ENCODE measurements at regions not wholly inside any gene's neighbourhood (a gene's known extent, or its start where the extent isn't known, plus 50 kb on each side); places are given as distances from the start of the nearest gene placed in this dataset.

DNA sequence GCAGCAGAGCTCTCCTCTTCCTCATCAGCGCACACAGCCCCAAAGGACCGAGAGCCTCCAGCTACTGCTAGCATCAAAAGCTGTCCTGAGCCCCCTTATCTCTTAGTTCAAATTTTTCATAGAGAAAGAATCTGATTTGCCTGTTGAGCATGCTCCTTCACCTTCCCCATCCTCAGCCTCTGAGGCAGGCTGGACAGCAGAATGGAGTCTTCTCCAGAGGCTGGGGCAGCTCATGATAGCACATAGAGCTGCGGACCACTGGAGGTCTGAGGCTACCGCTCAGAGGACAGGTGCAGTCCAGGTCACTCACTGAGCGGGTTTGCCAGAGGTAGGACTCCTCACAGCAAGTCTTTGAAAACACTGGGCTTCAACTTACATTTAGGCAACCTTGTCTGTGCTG is 72.8 kb upstream of the GRB10 start:
- TF ChIP-seq REST (IDR thresholded peaks at IDR 0.05; ENCODE audit: insufficient read depth in 1 of 2, low read depth in 2 of 2, low read length in 1 of 2), result no peak
- no peak for TF ChIP-seq POLR2AphosphoS5 (IDR thresholded peaks at IDR 0.05; ENCODE audit: low read depth, low read length)
- TF ChIP-seq CTCF (IDR thresholded peaks at IDR 0.05), result no peak
- TF ChIP-seq SIN3A (IDR thresholded peaks at IDR 0.05; ENCODE audit: borderline replicate concordance, insufficient read depth, low read depth, low read length), result no peak
- TF ChIP-seq TCF7L2 (IDR thresholded peaks at IDR 0.05; ENCODE audit: low read depth, low read length), result no peak
- 0 out of 2 replicates have a peak, but pooled peaks cover 3% of the 10 kb centered on the region for H3K27me3 ChIP-seq (ENCODE audit: control insufficient read depth, insufficient read depth, low read length)
- ChIA-PET POLR2A (no interaction called here), CTCF (no interaction called here)
- no peaks in the 10 kb centered on the region for H3K9me3 ChIP-seq (ENCODE audit: control insufficient read depth, insufficient read depth, low read depth, low read length)
- DNase-seq (ENCODE audit: low read depth, low spot score) (no peak), ATAC-seq (no peak)
- H3K4me1 ChIP-seq (ENCODE audit: control insufficient read depth, insufficient read depth, low read length), result no peaks in the 10 kb centered on the region
- in situ Hi-C loops (cut with HindIII; ENCODE audit: low pct_unique_long_range_greater_than_20kb, low sequenced_read_pairs) (no loop called here), intact Hi-C loops (cut with micrococcal nuclease; ENCODE audit: unreplicated experiment) (no loop called here)
- BruUV-seq (replicated peaks), result no TSS peak
- H3K27ac ChIP-seq (ENCODE audit: low read length), result no peak overlapping the region
- H3K36me3 ChIP-seq (ENCODE audit: control insufficient read depth, insufficient read depth, low read length), result no peaks in the 10 kb centered on the region
- H3K4me3 ChIP-seq (ENCODE audit: low read depth in 2 of 2, low read length in 2 of 2), result no peak overlapping the region

DNA sequence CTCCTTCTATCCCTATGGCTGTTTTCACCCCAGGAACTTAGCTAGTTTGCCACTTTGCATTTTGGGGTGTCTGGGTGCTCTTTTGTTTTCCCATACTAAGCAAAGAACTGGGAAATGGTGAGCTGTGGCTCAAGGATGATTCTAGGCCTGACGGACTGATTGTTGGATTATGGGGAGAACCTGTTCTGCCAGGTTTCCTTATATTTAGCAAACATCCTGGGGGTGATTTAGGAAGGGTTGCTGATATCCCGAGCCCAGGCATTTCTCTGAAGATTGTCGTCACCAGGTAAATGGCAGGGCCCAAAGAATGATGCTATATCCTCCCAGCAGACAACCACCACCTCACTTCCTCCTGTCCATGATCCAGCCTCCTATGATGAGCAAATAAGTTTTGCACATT is 72.1 kb upstream of the GRB10 start:
- ChIA-PET POLR2A (interaction anchor here (0.6 kb wide), 1 partner anchor 41 kb away, joined by 3 read pairs; no protein-coding TSS in a partner anchor), CTCF (no interaction called here)
- H3K4me3 ChIP-seq (ENCODE audit: low read depth in 2 of 2, low read length in 2 of 2), result no peak overlapping the region

More for the DNA sequence above, 72.1 kb upstream of the GRB10 start:
- DNase-seq (ENCODE audit: low read depth, low spot score) (no peak), ATAC-seq (no peak)
- BruUV-seq (replicated peaks), result no TSS peak
- in situ Hi-C loops (cut with HindIII; ENCODE audit: low pct_unique_long_range_greater_than_20kb, low sequenced_read_pairs), result no loop called here
- Histone ChIP-seq H3K27me3 (ENCODE audit: control insufficient read depth, insufficient read depth, low read length) (0 out of 2 replicates have a peak, but pooled peaks cover 3% of the 10 kb centered on the region), H3K27ac (ENCODE audit: low read length) (no peak overlapping the region), H3K4me1 (ENCODE audit: control insufficient read depth, insufficient read depth, low read length) (no peaks in the 10 kb centered on the region), H3K36me3 (ENCODE audit: control insufficient read depth, insufficient read depth, low read length) (no peaks in the 10 kb centered on the region), H3K9me3 (ENCODE audit: control insufficient read depth, insufficient read depth, low read depth, low read length) (no peaks in the 10 kb centered on the region)
- intact Hi-C loops (cut with micrococcal nuclease; ENCODE audit: unreplicated experiment), result no loop called here
- no peak for TF ChIP-seq REST (IDR thresholded peaks at IDR 0.05; ENCODE audit: insufficient read depth in 1 of 2, low read depth in 2 of 2, low read length in 1 of 2)
- no peak for TF ChIP-seq TCF7L2 (IDR thresholded peaks at IDR 0.05; ENCODE audit: low read depth, low read length)
- TF ChIP-seq CTCF (IDR thresholded peaks at IDR 0.05), result no peak
- TF ChIP-seq SIN3A (IDR thresholded peaks at IDR 0.05; ENCODE audit: borderline replicate concordance, insufficient read depth, low read depth, low read length), result no peak
- TF ChIP-seq POLR2AphosphoS5 (IDR thresholded peaks at IDR 0.05; ENCODE audit: low read depth, low read length), result no peak
